NT2/D1 (cell line): ENCODE measurements at regions not wholly inside any gene's neighbourhood (a gene's known extent, or its start where the extent isn't known, plus 50 kb on each side); places are given as distances from the start of the nearest gene placed in this dataset.

ENCODE experiments used
- YY1 ChIP-seq: IDR thresholded peaks from 2 replicates; pipeline ENCODE4 v1.6.1; 2011; ENCODE audit not compliant: insufficient read length, insufficient read depth
- ZNF274 ChIP-seq: IDR thresholded peaks from 2 replicates; pipeline ENCODE4 v1.6.1; 2011; ENCODE audit warnings: mild to moderate bottlenecking, low read depth, low read length

- TF ChIP-seq YY1 = no peak
- no peak for TF ChIP-seq ZNF274
These were observed 95.7 kb upstream of the ZNF648 start for GRCh38 chr1:182157187-182157586.
